GM12874 (cell line): ENCODE measurements at regions not wholly inside any gene's neighbourhood (a gene's known extent, or its start where the extent isn't known, plus 50 kb on each side); places are given as distances from the start of the nearest gene placed in this dataset.

Experiments
- TF ChIP-seq, protein P1 (sequence below): IDR thresholded peaks from 2 replicates; pipeline ENCODE4 v1.5.1; 2011; ENCODE audit warnings: low read depth, mild to moderate bottlenecking, control low read depth, low read length, moderate library complexity; ENCODE audit not compliant: insufficient read depth

- TF ChIP-seq, protein P1, sequence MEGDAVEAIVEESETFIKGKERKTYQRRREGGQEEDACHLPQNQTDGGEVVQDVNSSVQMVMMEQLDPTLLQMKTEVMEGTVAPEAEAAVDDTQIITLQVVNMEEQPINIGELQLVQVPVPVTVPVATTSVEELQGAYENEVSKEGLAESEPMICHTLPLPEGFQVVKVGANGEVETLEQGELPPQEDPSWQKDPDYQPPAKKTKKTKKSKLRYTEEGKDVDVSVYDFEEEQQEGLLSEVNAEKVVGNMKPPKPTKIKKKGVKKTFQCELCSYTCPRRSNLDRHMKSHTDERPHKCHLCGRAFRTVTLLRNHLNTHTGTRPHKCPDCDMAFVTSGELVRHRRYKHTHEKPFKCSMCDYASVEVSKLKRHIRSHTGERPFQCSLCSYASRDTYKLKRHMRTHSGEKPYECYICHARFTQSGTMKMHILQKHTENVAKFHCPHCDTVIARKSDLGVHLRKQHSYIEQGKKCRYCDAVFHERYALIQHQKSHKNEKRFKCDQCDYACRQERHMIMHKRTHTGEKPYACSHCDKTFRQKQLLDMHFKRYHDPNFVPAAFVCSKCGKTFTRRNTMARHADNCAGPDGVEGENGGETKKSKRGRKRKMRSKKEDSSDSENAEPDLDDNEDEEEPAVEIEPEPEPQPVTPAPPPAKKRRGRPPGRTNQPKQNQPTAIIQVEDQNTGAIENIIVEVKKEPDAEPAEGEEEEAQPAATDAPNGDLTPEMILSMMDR = no peak
Observed at GRCh38 chr3:23004971-23005370, 198.2 kb upstream of the UBE2E2 start.

GRCh38 chr3:23017801-23018200 lies 185.3 kb upstream of the UBE2E2 start:
- TF ChIP-seq, protein P1 = no peak

DNA sequence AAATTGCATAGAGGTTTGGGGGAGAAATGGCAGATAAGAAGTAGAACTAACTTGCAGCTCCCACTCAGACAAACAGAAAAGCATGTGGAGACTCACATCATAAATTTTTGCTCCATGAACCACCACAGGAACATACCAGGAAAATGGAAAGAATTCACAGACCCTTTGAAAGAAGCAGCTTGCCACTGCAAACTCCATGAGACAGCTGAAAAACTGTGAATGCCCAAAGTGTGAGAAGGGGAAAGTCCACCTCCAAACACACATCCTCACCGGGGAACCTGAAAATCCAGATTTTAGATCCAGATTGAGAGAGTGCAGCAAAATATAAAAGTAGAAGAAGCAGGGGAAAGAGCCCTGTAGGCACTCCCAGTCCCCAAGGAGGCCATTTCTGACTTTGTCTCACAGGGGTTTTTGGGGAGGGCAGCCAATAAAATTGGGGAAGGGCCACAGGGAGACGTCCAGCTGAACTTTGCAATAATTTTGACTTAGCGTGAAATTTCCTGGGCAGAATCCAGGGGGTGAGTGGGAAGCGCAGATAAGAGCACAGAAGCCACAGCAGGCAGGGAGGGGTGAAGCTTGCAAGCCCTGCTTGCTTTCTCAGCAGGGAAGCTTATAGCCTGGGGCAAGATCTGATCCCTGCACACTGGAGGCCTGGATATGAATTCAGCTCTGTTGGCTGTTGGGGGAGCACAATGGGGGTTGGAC lies 183.4 kb upstream of the UBE2E2 start:
- TF ChIP-seq, protein P1 = no peak

GRCh38 chr3:23028294-23028693 lies 174.8 kb upstream of the UBE2E2 start:
- TF ChIP-seq, protein P1 = no peak

DNA sequence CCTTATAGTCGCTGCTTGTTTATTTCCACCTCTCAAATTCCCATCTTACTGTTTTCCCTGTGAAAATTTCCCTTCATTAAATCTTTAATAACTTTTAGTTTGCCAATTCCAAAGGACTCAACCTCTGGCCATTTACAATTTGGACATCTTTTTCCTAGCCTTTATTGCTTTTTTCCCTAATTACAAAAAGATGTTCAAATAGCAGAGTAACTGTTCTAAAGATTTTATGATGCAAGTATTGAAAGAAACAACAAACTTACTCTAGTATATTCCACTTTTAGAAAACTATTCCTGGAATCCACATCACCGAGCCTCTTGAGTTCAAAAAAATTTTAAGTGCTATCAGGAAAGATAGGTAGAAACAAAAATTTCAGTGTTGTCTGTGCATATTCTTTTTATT lies 174.1 kb upstream of the UBE2E2 start:
- TF ChIP-seq, protein P1 = no peak

DNA sequence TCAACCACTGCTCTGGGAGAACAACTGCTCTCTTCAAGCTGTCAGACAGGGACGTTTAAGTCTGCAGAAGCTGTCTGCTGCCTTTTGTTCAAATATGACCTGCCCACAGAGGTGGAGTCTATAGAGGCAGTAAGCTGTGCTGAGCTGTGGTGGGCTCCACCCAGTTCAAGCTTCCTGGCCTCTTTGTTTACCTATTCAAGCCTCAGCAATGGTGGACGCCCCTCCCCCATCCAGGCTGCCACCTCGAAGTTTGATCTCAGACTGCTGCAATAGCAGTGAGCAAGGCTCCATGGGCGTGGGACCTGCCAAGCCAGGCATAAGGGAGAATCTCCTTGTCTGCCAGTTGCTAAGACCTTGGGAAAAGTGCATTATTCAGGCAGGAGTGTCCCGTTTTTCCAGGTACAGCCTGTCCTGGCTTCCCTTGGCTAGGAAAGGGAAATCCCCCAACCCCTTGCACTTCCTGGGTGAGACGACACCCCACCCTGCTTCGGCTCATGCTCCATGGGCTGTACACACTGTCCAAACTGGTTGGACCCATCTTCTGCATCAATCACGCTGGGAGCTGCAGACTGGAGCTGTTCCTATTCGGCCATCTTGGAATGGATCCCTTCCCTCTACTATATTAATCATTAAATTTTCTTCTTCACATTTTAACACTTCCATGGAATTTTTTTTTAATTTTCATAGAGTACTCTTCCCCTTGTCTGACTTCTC lies 167.0 kb upstream of the UBE2E2 start:
- TF ChIP-seq, protein P1 = no peak

DNA sequence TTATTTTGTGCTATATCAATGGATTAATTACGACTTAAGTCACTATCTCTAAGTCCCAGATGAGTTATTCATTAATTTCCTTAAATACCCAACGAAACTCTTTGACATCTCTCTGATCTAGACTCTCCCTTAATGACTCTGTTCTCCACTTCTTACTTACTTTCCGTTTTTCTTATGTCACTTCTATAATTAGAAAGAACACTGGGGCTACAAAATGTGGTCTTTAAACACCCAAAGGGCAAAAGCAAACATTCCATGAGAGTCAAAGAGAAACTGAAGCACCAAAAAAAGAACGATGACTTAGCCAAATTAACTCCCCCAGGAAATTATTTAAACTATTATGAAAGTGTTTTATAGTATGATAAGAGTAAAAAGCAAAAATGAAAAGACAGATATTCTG lies 166.4 kb upstream of the UBE2E2 start:
- TF ChIP-seq, protein P1 = no peak
